Renal cortex interstitium (tissue), 11 donors: ENCODE measurements at regions not wholly inside any gene's neighbourhood (a gene's known extent, or its start where the extent isn't known, plus 50 kb on each side); places are given as distances from the start of the nearest gene placed in this dataset.

Experiments used
- DNase-seq, 11 donors: peaks; one replicate each; pipeline ENCODE4 v3.0.0-alpha.2; 2013; ENCODE audit warnings: low read depth in 9 of 11, low spot score in 4 of 11; ENCODE audit errors: extremely low read depth in 1 of 11

DNA sequence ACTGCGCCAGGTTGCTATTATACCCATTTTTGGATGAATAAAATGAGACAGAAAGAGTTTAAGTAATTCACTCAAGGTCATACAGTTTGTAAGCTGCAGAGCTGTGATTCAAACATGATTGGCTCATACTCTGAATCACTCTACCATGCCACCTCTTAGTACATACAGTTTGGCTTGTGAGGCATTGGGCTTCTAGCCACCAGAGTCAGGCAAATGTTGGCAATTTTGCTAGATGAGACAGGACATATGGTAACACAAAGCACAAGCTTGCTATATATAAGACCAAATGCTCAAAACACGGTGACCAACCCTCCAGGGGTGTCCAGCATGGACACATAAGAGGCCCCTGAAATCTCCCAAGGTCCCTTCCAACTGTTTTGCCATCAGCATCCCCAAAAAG lies 236.0 kb upstream of the IRX5 start:
- no peak for DNase-seq

DNA sequence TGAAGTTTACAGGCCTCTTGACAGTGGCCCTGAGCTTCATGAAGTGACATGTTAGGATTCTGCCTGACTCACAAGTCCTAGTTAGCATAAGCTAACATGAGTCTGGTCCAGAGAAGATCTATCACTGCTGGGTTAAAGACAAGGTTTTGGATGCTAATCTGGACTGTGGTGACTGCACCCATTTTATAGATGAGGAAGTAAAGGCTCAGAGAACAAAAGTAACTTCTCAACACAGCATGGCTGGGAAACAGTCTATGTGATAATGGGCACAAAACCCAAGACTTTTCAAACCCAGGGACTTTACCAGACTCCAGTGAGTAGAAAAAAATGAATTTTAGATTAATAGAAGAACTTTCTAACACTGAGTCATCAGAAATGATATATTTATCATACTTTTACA lies 236.8 kb upstream of the IRX5 start:
- no peak for DNase-seq

DNA sequence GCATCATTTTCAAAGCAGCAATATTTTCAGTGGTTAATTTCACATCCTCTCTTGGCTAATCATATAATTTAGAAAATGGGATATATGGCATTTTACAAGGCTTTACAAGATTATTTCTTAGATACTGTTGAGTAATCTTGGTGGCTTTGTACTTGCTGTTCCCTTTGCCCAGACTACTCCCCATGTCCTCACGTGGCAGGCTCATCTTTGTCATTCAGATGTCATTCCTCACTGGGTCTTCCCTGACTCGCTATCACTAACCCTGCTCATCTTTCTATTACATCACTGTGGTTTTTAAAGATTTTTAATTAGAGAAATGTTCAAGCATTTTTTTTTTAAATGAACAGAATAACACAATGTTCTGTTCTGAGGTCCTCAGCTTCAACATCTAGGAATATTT lies 240.0 kb upstream of the IRX5 start:
- no peak for DNase-seq

DNA sequence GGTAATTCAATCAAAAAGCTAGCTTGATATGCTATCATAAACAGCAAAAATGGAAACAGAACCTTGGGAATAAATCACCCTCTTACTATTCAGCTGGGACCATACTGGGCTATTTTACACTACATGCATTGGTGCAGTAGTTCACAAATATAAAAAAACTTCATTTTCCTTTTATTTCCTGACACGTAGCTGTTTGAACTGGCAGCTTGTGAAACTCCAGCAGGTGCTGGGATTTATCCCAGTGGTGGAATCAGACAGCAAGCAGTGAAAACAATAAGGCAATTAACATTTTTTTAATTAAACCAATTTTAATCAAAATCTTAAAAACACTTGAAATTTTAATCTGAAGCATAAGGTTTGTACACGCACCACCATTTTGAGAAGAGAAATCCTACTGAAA lies 240.4 kb upstream of the IRX5 start:
- no peak for DNase-seq

GRCh38 chr16:54689072-54689865 lies 241.4 kb upstream of the IRX5 start:
- no peak for DNase-seq

DNA sequence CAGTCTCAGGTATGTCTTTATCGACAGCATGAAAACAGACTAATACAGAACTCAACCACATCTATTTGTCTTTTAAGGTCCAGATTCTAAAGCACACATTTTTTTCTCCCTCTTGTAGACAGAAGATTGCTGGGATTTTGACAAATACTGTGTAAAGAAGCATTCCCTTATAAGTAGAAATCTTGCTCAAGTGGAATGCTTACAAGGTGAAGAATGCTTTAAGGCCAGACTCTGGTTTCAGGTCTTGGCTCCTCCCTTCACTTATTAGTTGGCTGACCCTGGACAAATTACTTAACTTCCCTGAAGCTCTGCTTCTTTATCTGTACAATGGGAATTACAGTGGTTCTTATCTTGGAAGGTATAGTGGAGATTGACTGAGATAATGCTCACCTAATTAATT lies 242.3 kb upstream of the IRX5 start:
- DNase-seq, result no peak

GRCh38 chr16:54687043-54687899 lies 243.4 kb upstream of the IRX5 start:
- DNase-seq, result no peak

DNA sequence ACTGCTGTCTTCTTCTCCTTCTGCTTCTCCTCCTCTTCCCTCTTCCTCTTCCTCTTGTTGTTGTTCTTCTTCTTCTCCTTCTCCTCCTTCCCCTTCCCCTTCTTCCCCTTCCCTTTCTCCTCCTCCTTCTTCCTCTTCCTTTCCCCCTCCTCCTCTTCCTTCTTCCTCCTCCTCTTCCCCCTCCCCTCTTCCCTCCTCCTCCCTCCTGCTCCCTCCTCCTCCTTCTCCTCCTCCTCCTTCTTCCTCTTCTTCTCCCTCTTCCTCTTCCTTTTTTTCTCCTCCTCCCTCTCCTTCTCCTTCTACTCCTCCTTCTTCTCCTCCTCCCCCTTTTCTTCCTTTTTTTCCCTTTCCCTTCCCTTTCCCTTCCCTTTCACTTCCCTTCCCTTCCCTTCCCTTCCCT lies 245.0 kb upstream of the IRX5 start:
- no peak for DNase-seq

GRCh38 chr16:54679531-54679930 lies 251.1 kb upstream of the IRX5 start:
- DNase-seq, result no peak

- DNase-seq, result no peak
These were observed 253.2 kb upstream of the IRX5 start for GRCh38 chr16:54677308-54677950.

DNA sequence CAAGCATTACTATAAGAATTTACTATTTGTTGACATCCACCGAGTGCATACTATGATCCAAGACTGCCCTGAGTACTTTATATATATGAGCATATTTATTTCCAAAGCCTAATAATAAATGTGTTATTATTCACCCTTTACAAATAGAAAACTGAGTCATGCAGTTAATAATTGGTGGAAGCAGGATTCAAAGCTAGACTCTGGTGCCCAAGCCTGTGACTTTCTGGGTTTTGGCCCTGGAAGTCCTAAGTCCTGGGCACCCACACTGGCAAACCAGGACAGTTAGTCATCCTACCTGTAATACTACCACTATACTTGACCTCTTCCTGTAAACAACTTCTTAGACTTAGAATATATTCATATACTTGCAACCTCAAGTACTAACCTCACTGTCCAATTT lies 257.4 kb upstream of the IRX5 start:
- no peak for DNase-seq

DNA sequence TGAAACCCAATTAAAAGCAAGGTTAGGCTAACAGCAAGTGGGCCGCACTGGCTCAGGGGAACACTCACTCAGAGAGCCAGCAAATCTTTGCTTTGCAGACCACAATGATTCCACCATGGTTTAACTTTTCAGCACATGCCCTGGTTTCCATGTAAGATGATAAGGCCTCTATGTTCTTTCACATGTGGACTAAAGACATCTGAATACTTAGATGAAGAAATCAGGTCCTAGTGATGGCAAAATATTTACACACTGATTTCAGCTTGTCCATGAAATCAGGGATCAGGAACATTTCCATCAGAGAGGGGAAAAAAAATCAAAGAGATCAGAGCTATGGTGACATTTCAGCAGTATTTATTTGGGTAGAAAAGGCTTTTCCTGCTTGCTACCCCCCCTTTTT lies 258.2 kb upstream of the IRX5 start:
- no peak for DNase-seq

DNA sequence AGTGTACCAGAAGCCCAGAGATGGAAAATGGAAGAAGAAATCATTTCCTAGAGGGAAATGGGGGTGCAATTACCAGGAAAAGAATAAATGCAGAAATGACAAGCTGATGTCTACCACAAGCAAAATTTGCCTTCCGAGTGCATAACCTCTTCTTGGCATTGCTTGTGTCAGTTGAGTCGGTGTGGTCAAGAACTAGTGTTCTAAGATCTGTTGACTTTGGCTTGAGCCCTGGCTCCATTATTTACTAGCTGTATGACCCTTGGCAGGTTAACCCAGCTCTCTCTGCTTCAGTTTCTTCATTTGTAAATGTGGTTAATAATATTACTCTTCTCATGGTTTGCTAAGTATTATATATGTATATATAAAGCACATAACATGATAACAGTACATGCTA lies 273.0 kb upstream of the IRX5 start:
- DNase-seq, result no peak

DNA sequence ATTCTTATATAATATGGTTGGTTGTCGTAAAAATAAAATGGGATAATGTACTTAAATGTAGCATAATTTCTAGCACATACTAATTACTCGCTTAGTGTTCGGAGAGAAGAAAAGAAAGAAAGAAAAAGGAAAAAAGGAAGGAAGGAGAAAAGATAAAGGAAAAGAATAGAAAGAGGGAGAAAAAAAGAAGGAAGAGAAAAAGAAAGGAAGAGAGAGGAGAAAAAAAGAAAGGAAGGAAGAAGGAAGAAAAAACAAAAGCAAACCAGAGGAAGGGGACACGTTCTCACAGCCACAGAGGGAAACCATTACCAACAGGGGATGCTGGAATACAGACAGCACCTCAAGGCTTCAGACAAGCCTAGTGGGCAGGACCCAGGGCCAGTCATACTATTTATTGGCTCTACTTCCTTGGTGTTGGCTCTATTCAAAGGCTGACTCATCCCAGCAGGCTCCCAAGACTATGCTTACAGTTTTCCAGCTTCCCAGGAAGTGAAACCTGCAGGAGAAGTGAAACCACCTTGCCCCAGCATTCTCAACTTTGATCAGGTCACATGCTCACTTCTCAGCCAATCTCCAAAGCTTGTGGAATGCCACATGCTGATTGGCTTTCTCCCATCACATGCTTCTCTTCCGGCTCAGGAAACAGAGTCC lies 273.5 kb upstream of the IRX5 start:
- no peak for DNase-seq

DNA sequence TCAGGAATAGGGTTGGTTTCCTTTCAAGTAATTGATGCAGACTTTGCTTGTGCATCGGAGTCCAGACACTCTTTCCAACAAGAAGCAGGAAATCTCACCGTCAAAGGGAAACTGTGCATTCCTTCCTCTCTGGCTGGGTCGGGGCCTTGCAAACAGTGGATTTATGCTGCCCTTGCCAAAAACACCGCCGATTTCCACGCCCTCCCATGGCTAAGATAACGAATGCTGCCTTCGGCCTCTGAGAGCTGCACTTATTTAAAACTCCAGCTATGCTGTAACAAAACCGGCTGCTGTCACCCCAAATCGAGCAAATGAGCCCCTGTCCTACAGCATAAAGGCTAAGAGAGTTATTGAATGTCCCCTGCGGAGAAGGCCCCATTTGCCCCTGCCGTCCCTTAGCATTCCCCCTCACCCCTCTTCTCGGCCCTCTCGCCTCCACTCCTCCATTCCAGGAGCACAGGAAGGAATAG lies 275.5 kb upstream of the IRX5 start:
- peak in 2 of 11 donors; percentile 37 to 66 for DNase-seq

GRCh38 chr16:54654429-54654828 lies 276.2 kb upstream of the IRX5 start:
- DNase-seq, result peak in 1 of 11 donors; percentile 38

GRCh38 chr16:54652201-54652770 lies 278.4 kb upstream of the IRX5 start:
- DNase-seq, result no peak

- no peak for DNase-seq
These were observed 279.0 kb upstream of the IRX5 start for GRCh38 chr16:54651440-54652195.
